Prostate gland (tissue), 2 donors: ENCODE measurements at regions not wholly inside any gene's neighbourhood (a gene's known extent, or its start where the extent isn't known, plus 50 kb on each side); places are given as distances from the start of the nearest gene placed in this dataset.

Experiments
- POLR2A ChIP-seq: fragments of 450-650 bp; IDR thresholded peaks from one replicate; pipeline ENCODE4 v1.6.1; 2016; ENCODE audit warnings: antibody characterized with exemption, mild to moderate bottlenecking
- POLR2AphosphoS5 ChIP-seq: sonication (generic); formaldehyde crosslinking; IDR thresholded peaks from one replicate; pipeline ENCODE4 v1.6.1; 2017; ENCODE audit warnings: antibody characterized with exemption
- TF ChIP-seq, protein P1 (sequence below), 4 experiments: fragments of 200-600 bp in 2 of 4; fragments of 450-650 bp in 2 of 4; sonication (generic) in 2 of 4; IDR thresholded peaks; 1 replicate in 3 of 4; 2 replicates in 1 of 4; pipeline ENCODE4 v1.5.1; 2016 to 2019; ENCODE audit warnings: antibody characterized with exemption in 4 of 4, mild to moderate bottlenecking in 2 of 4, moderate library complexity in 2 of 4

DNA sequence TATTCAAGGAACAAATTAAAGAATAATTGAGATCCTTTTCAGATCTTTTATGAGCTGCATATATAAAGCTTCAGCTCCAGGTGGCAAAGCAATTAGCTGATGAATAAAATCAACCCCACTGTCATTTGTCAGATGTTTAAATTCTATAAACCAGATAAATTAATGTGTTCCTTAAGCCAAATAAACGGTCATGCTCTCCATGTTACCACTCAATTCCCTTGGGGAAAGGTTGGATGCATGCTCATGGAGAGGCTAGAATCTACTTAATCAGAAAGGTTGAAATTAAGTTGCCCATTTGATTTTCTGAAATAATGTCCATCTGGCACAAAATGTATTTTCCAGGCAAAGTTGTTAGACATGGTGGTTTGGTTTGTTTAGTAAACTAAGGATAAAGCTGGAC, 282.5 kb upstream of the SPRED2 start:
- TF ChIP-seq, protein P1, sequence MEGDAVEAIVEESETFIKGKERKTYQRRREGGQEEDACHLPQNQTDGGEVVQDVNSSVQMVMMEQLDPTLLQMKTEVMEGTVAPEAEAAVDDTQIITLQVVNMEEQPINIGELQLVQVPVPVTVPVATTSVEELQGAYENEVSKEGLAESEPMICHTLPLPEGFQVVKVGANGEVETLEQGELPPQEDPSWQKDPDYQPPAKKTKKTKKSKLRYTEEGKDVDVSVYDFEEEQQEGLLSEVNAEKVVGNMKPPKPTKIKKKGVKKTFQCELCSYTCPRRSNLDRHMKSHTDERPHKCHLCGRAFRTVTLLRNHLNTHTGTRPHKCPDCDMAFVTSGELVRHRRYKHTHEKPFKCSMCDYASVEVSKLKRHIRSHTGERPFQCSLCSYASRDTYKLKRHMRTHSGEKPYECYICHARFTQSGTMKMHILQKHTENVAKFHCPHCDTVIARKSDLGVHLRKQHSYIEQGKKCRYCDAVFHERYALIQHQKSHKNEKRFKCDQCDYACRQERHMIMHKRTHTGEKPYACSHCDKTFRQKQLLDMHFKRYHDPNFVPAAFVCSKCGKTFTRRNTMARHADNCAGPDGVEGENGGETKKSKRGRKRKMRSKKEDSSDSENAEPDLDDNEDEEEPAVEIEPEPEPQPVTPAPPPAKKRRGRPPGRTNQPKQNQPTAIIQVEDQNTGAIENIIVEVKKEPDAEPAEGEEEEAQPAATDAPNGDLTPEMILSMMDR (IDR thresholded peaks at IDR 0.05), result no peak
- no peak for TF ChIP-seq POLR2A
- TF ChIP-seq POLR2AphosphoS5, result no peak
